ENCODE measurements at regions not wholly inside any gene's neighbourhood (a gene's known extent, or its start where the extent isn't known, plus 50 kb on each side); places are given as distances from the start of the nearest gene placed in this dataset.

- Histone ChIP-seq H3K27me3 (ENCODE audit: insufficient read depth, low read depth, severe bottlenecking) (no peaks in the 10 kb centered on the region), H3K4me3 (ENCODE audit: low read depth, low read length) (no peak overlapping the region), H3K9me3 (ENCODE audit: severe bottlenecking) (no peaks in the 10 kb centered on the region), H3K27ac (no peak overlapping the region), H3K36me3 (no peaks in the 10 kb centered on the region)
- no peak for DNase-seq
- TF ChIP-seq CTCF (IDR thresholded peaks at IDR 0.05; ENCODE audit: low read depth, low read length): no peak
Observed at GRCh38 chr5:102599289-102599688, 100.5 kb upstream of the SLCO6A1 start.

GRCh38 chr5:102600964-102601363, 102.2 kb upstream of the SLCO6A1 start:
- H3K27ac ChIP-seq: no peak overlapping the region
- no peaks in the 10 kb centered on the region for H3K27me3 ChIP-seq (ENCODE audit: insufficient read depth, low read depth, severe bottlenecking)
- no peaks in the 10 kb centered on the region for H3K36me3 ChIP-seq
- no peak for DNase-seq
- H3K9me3 ChIP-seq (ENCODE audit: severe bottlenecking): no peaks in the 10 kb centered on the region
- no peak overlapping the region for H3K4me3 ChIP-seq (ENCODE audit: low read depth, low read length)
- no peak for TF ChIP-seq CTCF (IDR thresholded peaks at IDR 0.05; ENCODE audit: low read depth, low read length)

GRCh38 chr5:102603670-102604069, 104.9 kb upstream of the SLCO6A1 start:
- Histone ChIP-seq H3K27ac (no peak overlapping the region), H3K36me3 (no peaks in the 10 kb centered on the region), H3K27me3 (ENCODE audit: insufficient read depth, low read depth, severe bottlenecking) (no peaks in the 10 kb centered on the region), H3K4me3 (ENCODE audit: low read depth, low read length) (no peak overlapping the region), H3K9me3 (ENCODE audit: severe bottlenecking) (no peaks in the 10 kb centered on the region)
- no peak for TF ChIP-seq CTCF (IDR thresholded peaks at IDR 0.05; ENCODE audit: low read depth, low read length)
- no peak for DNase-seq

- Histone ChIP-seq H3K36me3 (no peaks in the 10 kb centered on the region), H3K27ac (no peak overlapping the region), H3K4me3 (ENCODE audit: low read depth, low read length) (no peak overlapping the region), H3K27me3 (ENCODE audit: insufficient read depth, low read depth, severe bottlenecking) (no peaks in the 10 kb centered on the region), H3K9me3 (ENCODE audit: severe bottlenecking) (no peaks in the 10 kb centered on the region)
- no peak for TF ChIP-seq CTCF (IDR thresholded peaks at IDR 0.05; ENCODE audit: low read depth, low read length)
- no peak for DNase-seq
Observed at GRCh38 chr5:102608414-102608813, 109.6 kb upstream of the SLCO6A1 start.

GRCh38 chr5:102611312-102611711, 112.5 kb upstream of the SLCO6A1 start:
- Histone ChIP-seq H3K27ac (no peak overlapping the region), H3K27me3 (ENCODE audit: insufficient read depth, low read depth, severe bottlenecking) (no peaks in the 10 kb centered on the region), H3K36me3 (no peaks in the 10 kb centered on the region), H3K9me3 (ENCODE audit: severe bottlenecking) (no peaks in the 10 kb centered on the region), H3K4me3 (ENCODE audit: low read depth, low read length) (no peak overlapping the region)
- no peak for TF ChIP-seq CTCF (IDR thresholded peaks at IDR 0.05; ENCODE audit: low read depth, low read length)
- no peak for DNase-seq

- no peak overlapping the region for H3K4me3 ChIP-seq (ENCODE audit: low read depth, low read length)
- no peak overlapping the region for H3K27ac ChIP-seq
- no peaks in the 10 kb centered on the region for H3K9me3 ChIP-seq (ENCODE audit: severe bottlenecking)
- H3K27me3 ChIP-seq (ENCODE audit: insufficient read depth, low read depth, severe bottlenecking): no peaks in the 10 kb centered on the region
- TF ChIP-seq CTCF (IDR thresholded peaks at IDR 0.05; ENCODE audit: low read depth, low read length): no peak
- no peak for DNase-seq
- no peaks in the 10 kb centered on the region for H3K36me3 ChIP-seq
Observed at GRCh38 chr5:102613661-102614060, 114.9 kb upstream of the SLCO6A1 start.

Measured in WERI-Rb-1 (cell line).